ENCODE measurements at regions not wholly inside any gene's neighbourhood (a gene's known extent, or its start where the extent isn't known, plus 50 kb on each side); places are given as distances from the start of the nearest gene placed in this dataset.

- no peak for DNase-seq
Observed at GRCh38 chr1:200354243-200354642, 55.6 kb downstream of the ZNF281 start.

DNA sequence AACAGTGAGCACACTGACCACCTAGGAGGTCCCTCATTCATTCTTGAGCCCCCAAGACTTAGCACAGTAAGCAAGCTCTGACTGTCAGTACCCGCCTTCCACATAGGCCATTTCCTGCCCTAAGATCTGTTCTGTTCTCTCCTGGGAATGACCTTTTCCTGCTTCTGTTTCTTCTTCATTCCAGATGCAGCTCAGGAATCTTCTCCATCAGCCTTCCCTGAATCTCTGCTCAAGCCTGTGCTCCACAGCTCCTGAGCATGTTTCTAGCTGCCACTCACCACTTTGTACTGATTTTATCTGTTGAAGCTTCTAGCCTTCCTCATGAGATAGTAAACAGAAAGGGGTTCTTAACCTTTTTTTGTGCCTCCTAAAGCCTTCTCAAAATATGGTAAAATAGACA, 56.6 kb downstream of the ZNF281 start:
- DNase-seq: no peak

DNA sequence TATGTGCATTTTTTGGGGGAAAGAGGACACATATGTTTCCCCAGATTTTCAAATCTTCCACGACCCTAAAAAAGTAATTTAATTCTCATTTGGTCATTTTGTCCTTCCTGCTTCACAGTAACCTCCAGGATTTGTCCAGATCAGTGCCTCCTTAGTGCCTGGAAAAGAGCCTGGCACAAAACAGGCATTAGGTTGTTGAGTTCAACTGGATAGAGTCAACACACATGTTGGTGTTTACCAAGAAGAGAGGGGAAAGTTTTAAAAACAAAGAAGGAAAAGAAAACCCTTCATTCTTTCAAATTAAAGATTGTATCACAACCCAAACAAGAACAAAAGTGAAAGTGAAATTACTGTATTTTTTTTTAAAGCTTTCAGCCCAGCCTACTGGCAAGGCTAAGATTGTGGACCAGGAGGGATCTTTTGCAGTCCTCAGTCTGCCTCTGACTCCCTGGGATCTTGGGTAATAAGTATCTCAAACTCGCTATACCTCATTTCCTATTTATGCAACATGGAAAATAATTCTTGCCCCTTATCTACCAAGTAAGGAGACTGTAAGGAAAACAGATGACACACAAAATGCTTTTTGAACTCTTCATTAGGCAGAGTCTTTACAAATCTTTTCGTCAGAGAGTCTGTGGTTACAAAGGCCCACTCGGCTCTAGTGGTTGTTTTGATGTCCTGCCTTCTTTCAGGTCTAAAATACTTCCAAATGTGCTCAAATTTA, 57.8 kb downstream of the ZNF281 start:
- DNase-seq: peak; percentile 30 to 35

DNA sequence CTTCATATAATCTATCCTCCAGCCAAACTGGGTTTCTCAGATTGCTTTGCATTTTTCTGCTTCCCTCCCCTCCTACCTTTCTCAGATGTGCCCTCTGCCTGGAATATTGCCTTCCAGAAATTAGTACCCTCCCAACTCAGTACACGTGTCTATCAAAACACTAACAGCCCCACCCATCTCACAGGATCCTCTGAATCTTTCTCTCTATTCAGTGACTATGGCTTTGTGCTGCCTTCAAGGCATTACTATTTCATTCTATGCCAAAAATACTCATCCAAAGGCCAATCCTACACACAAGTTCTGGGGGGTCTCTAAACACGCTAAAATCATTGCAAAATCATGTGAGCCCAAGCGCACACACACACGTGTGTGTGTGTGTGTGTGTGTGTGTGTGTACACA, 58.4 kb downstream of the ZNF281 start:
- no peak for DNase-seq

DNA sequence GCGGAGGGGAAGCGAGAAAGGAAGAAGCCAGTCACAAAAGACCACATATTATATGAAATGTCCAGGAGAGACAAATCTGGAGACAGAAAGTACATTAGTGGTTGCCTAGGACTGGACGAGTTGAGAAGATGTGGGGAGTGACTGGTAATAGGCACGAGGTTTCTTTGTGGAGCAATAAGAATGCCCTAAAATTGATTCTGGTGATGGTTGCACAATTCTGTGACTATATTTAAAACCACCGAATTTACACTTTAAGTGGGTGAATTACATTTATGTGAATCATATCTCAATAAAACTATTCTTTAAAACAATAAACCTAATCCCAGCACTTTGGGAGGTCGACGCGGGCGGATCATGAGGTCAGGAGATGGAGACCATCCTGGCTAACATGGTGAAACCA, 63.1 kb downstream of the ZNF281 start:
- no peak for DNase-seq

DNA sequence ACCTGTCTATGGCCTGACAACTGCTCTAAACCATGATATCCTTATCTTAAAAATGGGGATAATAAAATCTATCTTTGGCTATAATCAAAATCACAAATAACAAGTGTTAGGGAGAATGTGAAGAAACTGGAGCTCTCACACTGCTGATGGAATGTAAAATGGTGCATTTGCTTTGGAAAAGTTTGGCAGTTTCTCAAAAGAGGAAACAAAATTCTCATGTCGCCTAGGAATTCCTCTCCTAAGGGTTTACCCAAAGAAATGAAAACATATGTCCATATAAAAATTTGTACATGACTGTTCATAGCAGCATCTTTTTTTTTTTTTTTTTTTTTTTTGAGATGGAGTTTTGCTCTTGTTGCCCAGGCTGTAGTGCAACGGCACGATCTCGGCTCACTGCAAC, 64.3 kb downstream of the ZNF281 start:
- no peak for DNase-seq

DNA sequence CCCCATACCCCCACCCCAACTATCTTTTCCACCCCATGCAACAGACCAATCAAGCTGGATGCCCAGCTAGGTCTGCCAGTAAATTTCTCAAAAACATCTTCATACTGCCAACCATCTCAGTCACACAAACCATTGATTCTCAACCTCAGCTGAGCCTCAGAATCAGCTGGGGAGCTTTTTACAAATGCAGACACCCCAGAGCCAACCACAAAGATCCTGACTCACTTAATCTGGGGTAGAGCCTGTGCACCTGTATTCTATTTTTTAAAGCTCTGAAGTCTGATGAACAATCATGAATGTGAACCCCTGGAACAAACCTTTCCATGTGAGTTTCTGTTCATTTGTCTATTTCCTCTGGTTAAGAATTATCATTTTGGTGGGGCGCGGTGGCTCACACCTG, 66.0 kb downstream of the ZNF281 start:
- no peak for DNase-seq

GRCh38 chr1:200342511-200343311, 67.1 kb downstream of the ZNF281 start:
- no peak for DNase-seq

DNA sequence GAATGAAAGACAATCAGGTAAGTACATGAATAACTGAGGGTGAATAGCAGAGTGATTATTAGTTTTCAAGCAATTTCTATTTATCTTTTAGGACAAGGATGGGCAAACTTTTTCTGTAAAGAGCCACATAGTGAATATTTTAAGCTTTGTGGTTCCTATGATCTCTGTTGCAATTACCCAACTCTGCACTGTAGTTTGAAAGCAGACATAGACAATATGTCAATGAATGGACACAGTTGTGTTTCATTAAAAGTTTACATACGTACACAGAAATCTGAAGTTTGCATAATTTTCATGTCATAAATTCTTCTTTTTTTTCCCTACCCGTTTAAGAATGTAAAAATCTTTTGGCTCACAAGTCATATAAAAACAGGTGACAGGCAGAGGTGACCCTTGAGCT, 71.4 kb downstream of the ZNF281 start:
- no peak for DNase-seq

DNA sequence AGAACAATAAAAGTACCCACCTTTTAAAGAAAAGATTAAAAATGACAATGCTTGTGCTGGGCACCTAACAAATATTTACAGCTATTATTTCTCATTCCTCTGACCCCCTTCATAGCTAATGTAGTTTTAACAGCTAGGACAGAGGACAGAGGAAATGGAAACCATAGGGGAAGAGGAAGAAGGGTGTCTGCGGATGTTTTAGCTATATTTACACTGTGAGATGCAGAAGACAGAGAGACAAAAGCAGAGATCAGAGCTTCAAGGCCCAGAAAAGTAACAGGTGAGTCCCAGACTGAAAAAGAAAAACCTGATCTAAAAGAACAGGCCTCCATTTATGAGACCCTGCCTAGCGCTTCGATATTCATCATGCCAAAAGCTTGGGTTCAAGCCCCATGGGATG, 72.0 kb downstream of the ZNF281 start:
- no peak for DNase-seq

DNA sequence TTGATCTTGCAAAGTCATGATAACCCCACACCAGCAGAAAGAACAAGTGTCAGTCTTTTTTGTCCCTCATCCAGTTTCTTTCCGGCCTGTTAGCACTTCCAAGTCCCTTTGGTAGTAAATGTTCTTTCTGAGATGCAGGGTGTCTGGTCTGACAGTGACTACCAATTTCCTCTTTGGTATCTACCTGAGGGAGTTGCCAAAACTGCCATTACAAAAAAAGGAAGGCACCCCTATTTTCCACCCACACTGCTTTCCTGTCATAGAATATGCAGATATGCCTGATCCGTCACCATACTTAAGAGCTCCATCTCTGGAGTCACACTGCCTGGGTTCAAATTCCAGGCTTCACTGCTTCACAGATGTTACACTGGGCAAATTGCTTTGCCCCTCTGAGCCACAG, 72.4 kb downstream of the ZNF281 start:
- DNase-seq: no peak

DNA sequence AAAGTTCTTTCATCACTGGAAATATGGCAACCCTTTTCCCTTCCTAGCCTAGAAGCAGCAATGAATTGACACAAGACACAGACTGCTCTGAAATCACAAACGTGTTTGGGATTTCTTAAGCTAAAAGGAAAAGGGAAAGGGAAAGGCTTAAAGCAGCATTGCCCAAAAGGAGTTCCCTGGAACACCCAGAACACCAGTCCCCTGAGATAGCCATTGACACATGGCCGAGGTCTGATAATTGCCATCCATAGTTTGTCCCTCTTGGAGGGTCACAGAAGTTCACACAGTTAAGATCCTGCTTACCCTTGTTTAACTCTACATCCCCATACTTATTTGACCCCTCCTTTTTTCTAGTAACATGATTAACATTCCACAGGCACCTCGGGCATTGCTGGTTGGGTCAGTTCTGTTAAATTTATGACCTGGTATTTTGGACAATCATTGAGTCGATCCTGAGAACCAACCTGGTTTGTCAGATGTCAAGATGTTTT, 72.9 kb downstream of the ZNF281 start:
- no peak for DNase-seq

DNA sequence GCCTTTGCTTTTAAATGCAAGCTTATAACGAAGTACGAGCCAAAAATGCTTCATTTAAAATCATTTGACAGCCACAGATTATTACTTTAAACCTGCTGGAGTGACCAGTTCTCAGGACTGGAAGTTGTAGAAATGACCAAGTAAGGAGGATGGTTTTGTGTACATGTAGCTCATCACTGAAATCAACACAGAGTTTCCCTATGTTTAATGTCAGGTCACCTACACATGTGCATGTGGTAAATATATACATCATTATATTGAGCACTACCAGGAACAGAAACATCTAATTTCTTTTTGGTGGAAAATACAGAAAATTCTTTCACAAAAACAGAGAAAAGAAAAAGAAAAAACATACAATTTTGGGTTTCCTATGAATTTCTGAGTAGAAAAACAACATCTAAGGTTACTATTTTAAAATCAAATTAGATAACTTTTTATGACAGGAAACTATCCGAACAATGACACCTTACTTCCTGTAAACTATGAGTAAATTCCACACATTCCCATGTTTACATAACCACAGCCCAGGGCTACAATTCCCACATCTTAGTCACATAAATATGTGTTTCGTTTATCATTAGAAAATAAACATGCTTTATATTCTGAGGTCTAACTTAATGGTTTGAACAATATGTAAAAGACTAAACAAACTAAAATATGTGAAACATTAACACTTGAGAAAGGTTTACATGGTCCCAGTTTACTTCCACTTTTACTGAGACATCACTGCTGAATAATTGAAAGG, 73.6 kb downstream of the ZNF281 start:
- DNase-seq: no peak

DNA sequence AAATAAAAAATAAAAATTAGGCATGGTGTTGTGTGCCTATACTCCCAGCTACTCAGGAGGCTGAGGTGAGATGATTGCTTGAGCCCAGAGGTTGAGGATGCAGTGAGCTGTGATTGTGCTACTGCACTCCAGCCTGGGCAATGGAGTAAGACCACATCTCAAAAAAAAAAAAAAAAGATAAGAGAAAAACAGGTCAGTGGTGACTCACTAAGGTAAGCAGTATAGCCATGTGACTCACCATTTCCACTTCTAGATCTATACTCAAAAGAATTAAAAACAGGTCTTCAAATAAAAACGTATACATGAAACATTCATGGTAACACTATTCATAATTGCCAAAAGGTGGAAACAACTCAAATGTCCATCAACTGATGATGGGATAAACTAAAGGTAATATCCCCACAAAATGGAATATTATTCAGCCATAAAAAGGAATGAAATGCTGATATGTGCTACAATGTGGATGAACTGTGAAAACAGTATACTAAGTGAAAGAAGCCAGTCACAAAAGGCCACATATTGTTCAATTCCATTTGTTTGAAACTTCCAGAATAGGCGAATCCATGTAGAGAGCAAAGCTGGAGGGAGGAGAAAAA, 75.1 kb downstream of the ZNF281 start:
- no peak for DNase-seq

DNA sequence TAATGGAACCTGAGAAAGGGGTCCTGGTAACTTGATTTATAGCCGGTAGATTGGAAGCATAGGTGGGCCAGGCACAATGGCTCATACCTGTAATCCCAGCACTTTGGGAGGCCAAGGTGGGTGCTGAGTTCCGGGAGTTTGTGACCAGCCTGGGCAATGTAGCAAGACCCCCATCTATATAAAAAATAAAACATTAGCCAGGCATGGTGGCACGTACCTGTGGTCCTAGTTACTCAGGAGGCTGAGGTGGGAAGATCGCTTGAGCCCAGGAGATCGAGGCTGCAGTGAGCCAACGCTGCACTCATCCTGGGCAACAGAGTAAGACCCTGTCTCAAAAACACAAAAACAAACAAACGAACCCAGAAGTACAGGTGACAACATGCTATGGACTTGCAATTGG, 76.5 kb downstream of the ZNF281 start:
- DNase-seq: no peak

DNA sequence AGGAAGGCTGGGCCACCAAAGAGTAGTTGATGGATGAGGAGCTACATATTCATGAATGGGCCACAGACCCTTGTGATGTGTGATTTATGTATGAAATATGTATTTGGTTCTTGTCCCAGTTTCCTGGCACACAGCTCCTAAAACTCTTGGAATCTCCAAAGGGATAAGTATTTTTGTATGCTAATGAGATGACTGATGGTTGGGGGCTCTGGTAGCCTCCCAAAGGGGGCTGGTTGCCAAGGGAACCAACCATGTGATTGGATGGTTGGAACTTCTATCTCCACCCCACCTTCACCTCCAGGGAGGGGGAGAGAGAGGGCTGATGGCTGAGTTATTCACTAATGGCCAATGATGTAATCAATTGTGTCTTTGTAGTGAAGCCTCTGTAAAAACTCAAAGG, 77.1 kb downstream of the ZNF281 start:
- DNase-seq: no peak

GRCh38 chr1:200330741-200331428, 79.0 kb downstream of the ZNF281 start:
- DNase-seq: no peak

GRCh38 chr1:200329208-200329882, 80.5 kb downstream of the ZNF281 start:
- no peak for DNase-seq

DNA sequence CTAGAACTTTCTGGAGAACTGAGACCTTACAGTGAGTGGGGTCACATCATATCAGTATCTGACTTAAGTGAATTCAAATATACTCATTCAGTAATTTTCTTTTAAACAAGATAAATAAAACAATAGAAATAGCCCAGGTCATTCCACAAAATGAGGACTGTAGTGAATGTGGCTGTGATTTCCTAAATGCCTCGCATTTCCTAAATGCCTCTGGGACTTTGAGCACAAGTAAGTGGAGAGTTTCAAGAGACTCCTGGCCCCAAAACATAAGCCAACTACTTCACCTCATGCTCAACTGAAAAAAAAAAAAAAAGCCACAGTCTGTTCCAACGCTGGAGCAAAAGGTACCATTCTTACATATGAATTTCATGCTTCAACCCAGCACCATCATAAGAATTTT, 81.5 kb downstream of the ZNF281 start:
- DNase-seq: no peak

GRCh38 chr1:200323856-200324400, 85.9 kb downstream of the ZNF281 start:
- DNase-seq: no peak

DNA sequence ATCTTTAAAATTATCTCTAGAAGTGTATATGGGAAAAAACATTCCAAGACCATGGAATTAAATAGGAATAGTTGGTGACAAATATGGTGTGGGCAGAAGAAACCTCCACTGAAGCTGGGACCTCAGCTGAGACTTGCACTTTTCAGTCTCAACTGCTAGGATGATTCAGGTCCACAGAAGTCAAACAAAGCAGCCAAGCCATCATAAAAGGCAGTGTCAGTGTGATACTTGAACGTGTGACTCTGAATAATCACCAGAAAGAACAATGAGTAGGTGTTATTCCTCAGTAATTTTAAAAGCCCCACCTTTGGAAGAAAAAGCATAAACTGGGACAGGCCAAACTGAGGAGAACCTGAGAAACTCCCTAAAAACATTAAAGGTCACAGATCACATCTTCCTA, 90.7 kb downstream of the ZNF281 start:
- no peak for DNase-seq
